GM12878 (cell line): ENCODE measurements at regions not wholly inside any gene's neighbourhood (a gene's known extent, or its start where the extent isn't known, plus 50 kb on each side); places are given as distances from the start of the nearest gene placed in this dataset.
"Not testable (repeated sequence)": the region's sequence is repeated elsewhere in the genome, so short reads cannot be mapped to it uniquely, and the experiment has no call there.

Experiments
- ATAC-seq: fragments of 200-7000 bp; cut with Tn5 transposase; 3 replicates; pipeline ENCODE4 v1.9.1; 2020; ENCODE audit warnings: mild to moderate bottlenecking, moderate library complexity
- BruUV-seq: library from RNA; stranded (reverse); fragments of 400-500 nt; replicated peaks from 2 replicates; lab custom pipeline; 2021; lab: Mats Ljungman, UMichigan
- CTCF ChIA-PET: fragments of 300-600 bp; sonication (Branson Sonifier 250); formaldehyde crosslinking; extraction: SDS; loops from one replicate; lab custom pipeline; 2021; ENCODE audit warnings: inconsistent platforms; lab: Yijun Ruan, JAX
- POLR2A ChIA-PET: fragments of 350-600 bp; formaldehyde crosslinking; extraction: SDS; loops from one replicate; lab custom pipeline; 2021; ENCODE audit warnings: inconsistent platforms; lab: Charles Lee
- RAD21 ChIA-PET: fragments of 300-600 bp; sonication (Branson Sonifier 250); formaldehyde crosslinking; loops from one replicate; lab custom pipeline; 2023; ENCODE audit warnings: antibody characterized with exemption; ENCODE audit not compliant: unreplicated experiment; lab: Charles Lee
- SMC1A ChIA-PET: fragments of 300-600 bp; sonication (Branson Sonifier 250); formaldehyde crosslinking; loops from one replicate; lab custom pipeline; 2023; ENCODE audit not compliant: unreplicated experiment, uncharacterized antibody; lab: Charles Lee
- DNase-seq: peaks from one replicate; pipeline ENCODE4 v3.0.0-alpha.2; 2011; ENCODE audit warnings: low read depth, low spot score
- FAIRE-seq: peaks from 3 replicates; lab custom pipeline; 2011; peaks lifted over from hg19 to GRCh38; lab: Jason Lieb, UNC
- H2AFZ ChIP-seq: 2 replicates; pipeline ENCODE4 v1.6.0; 2011; ENCODE audit warnings: low read depth, low read length, control low read depth; ENCODE audit not compliant: control insufficient read depth
- H3K27ac ChIP-seq: 2 replicates; pipeline ENCODE4 v1.5.1; 2011; ENCODE audit warnings: control low read depth; ENCODE audit not compliant: control insufficient read depth, insufficient read depth
- H3K27me3 ChIP-seq, 2 experiments: replicated peaks in 1 of 2; 2 replicates each; pipeline versions ENCODE4 v1.6.0 to v1.6.1; 2011; ENCODE audit warnings: low read length in 1 of 2; ENCODE audit not compliant: control insufficient read depth in 2 of 2, insufficient read depth in 2 of 2
- H3K36me3 ChIP-seq, 2 experiments: 2 replicates each; pipeline ENCODE4 v1.5.1; 2011; ENCODE audit warnings: low read length in 1 of 2; ENCODE audit not compliant: control insufficient read depth in 2 of 2, insufficient read depth in 2 of 2
- H3K4me1 ChIP-seq: 2 replicates; pipeline ENCODE4 v1.6.1; 2011; ENCODE audit warnings: mild to moderate bottlenecking, low read length, moderate library complexity, mixed read lengths; ENCODE audit not compliant: control insufficient read depth, insufficient read depth
- H3K4me2 ChIP-seq: 2 replicates; pipeline ENCODE4 v1.6.0; 2011; ENCODE audit warnings: control low read depth; ENCODE audit not compliant: control insufficient read depth, insufficient read depth
- H3K4me3 ChIP-seq: fragments of 200-600 bp; sonication (generic); 2 replicates; pipeline ENCODE4 v1.5.1; 2016
- H3K79me2 ChIP-seq: 2 replicates; pipeline ENCODE4 v1.6.0; 2011; ENCODE audit warnings: low read length; ENCODE audit not compliant: control insufficient read depth, insufficient read depth
- H3K9ac ChIP-seq: 2 replicates; pipeline ENCODE4 v1.8.0; 2011; ENCODE audit warnings: low read length, control low read depth, mixed read lengths; ENCODE audit not compliant: control insufficient read depth, insufficient read depth
- H3K9me3 ChIP-seq: replicated peaks from 3 replicates; pipeline ENCODE4 v1.5.1; 2011; ENCODE audit warnings: mild to moderate bottlenecking, low read length; ENCODE audit not compliant: control insufficient read depth, insufficient read depth
- H4K20me1 ChIP-seq: 2 replicates; pipeline ENCODE4 v1.6.0; 2011; ENCODE audit not compliant: control insufficient read depth, insufficient read depth
- CBFB ChIP-seq: IDR thresholded peaks from 2 replicates; pipeline ENCODE4 v1.6.1; 2016; ENCODE audit warnings: antibody characterized with exemption, low read depth
- RB1 ChIP-seq: fragments of 450-650 bp; formaldehyde crosslinking; IDR thresholded peaks from 2 replicates; pipeline ENCODE4 v1.6.1; 2017; ENCODE audit warnings: mild to moderate bottlenecking, borderline replicate concordance
- WGBS: methylation state at CpG from one replicate; pipeline ENCODE4 v1.1.6; 2016; ENCODE audit warnings: low lambda C conversion rate; ENCODE audit not compliant: insufficient replicate concordance, insufficient coverage; ENCODE audit errors: missing lambda C conversion rate; 5-methylcytosine and 5-hydroxymethylcytosine counted together
- in situ Hi-C: fragments of 300-500 bp; cut with MboI; formaldehyde crosslinking; loops from 9 replicates; pipeline ENCODE4 v1.14.3; 2018; ENCODE audit warnings: mixed read lengths
- intact Hi-C: fragments of 100-400 bp; cut with micrococcal nuclease; formaldehyde crosslinking; loops from one replicate; pipeline ENCODE4 v1.14.2; 2022; ENCODE audit not compliant: unreplicated experiment
- TF ChIP-seq, protein P1 (sequence below): IDR thresholded peaks from 2 replicates; pipeline ENCODE4 v1.6.1; 2011; ENCODE audit warnings: borderline replicate concordance, low read depth, mild to moderate bottlenecking, moderate library complexity, low read length; ENCODE audit not compliant: insufficient read depth, poor library complexity, severe bottlenecking

DNA sequence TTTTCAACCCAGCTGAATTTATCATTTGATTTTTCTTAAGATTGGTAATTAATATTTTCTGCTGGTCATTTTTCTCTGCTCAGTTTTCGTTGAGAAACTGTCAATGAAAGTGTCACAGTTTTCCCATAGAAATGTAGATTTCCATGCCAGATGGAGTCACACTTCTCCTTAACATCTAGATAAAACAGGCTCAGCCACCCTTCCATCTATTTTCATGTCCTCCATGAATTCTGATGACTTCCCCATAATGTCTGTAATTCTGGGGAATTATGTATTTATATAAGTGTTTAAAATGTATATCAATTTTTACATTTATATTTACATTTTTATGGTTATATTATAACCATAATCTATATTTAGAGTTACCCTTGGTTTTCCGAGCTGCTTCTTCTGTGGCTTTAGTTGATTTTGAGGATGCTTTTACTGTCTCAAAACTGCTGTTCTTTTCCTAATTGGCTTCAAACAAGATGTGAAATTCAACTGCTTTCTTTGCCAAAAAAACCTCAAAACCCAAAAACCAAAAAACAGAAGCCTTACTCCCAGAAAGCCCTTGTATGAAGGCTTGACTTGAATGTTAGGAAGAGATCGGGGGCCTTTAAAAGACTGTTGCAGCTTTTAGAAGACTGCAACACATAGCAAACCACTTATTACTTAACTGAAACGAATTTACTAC is 95.4 kb upstream of the CDCA7L start:
- SMC1A ChIA-PET, result no interaction called here
- Histone ChIP-seq H3K9me3 (no peaks in the 10 kb centered on the region), H3K4me1 (no peaks in the 10 kb centered on the region), H3K4me2 (no peak overlapping the region), H2AFZ (no peak overlapping the region)
- TF ChIP-seq, protein P1, sequence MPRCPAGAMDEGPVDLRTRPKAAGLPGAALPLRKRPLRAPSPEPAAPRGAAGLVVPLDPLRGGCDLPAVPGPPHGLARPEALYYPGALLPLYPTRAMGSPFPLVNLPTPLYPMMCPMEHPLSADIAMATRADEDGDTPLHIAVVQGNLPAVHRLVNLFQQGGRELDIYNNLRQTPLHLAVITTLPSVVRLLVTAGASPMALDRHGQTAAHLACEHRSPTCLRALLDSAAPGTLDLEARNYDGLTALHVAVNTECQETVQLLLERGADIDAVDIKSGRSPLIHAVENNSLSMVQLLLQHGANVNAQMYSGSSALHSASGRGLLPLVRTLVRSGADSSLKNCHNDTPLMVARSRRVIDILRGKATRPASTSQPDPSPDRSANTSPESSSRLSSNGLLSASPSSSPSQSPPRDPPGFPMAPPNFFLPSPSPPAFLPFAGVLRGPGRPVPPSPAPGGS, result no peak
- TF ChIP-seq, all 136 proteins: peak for 0
- H3K9ac ChIP-seq, result no peak overlapping the region
- FAIRE-seq (no peak), DNase-seq (no peak), ATAC-seq (no peak)
- no peaks in the 10 kb centered on the region for H3K27me3 ChIP-seq
- WGBS, result 28% methylated on average over 4 of the region's 4 CpGs
- H3K27ac ChIP-seq, result no peak overlapping the region
- no peaks in the 10 kb centered on the region for H3K79me2 ChIP-seq
- ChIA-PET CTCF (no interaction called here), RAD21 (no interaction called here), POLR2A (no interaction called here)
- in situ Hi-C loops (no loop called here), intact Hi-C loops (no loop called here)
- H4K20me1 ChIP-seq, result no peaks in the 10 kb centered on the region
- no peak overlapping the region for H3K4me3 ChIP-seq
- H3K36me3 ChIP-seq, result no peaks in the 10 kb centered on the region
- no TSS peak for BruUV-seq

- in situ Hi-C loops, result no loop called here
- DNase-seq (no peak), ATAC-seq (no peak), FAIRE-seq (no peak)
- BruUV-seq, result no TSS peak
- Histone ChIP-seq H3K27ac (no peak overlapping the region), H3K79me2 (no peaks in the 10 kb centered on the region), H3K4me3 (no peak overlapping the region), H3K4me1 (no peaks in the 10 kb centered on the region), H4K20me1 (no peaks in the 10 kb centered on the region), H3K4me2 (no peak overlapping the region), H3K9me3 (no peaks in the 10 kb centered on the region), H3K36me3 (no peaks in the 10 kb centered on the region), H2AFZ (no peak overlapping the region), H3K9ac (no peak overlapping the region), H3K27me3 (no peaks in the 10 kb centered on the region)
- intact Hi-C loops, result no loop called here
- CTCF ChIA-PET, result no interaction called here
- POLR2A ChIA-PET, result no interaction called here
- RAD21 ChIA-PET, result no interaction called here
- no peak for TF ChIP-seq CBFB
- no peak for TF ChIP-seq RB1
- SMC1A ChIA-PET, result interaction anchor here (0.6 kb wide), 1 partner anchor 362 kb away, joined by 4 read pairs; no protein-coding TSS in a partner anchor
- WGBS, result 33% methylated on average over 1 of the region's 1 CpG
Observed at GRCh38 chr7:22039670-22040069, 94.0 kb upstream of the CDCA7L start.

DNA sequence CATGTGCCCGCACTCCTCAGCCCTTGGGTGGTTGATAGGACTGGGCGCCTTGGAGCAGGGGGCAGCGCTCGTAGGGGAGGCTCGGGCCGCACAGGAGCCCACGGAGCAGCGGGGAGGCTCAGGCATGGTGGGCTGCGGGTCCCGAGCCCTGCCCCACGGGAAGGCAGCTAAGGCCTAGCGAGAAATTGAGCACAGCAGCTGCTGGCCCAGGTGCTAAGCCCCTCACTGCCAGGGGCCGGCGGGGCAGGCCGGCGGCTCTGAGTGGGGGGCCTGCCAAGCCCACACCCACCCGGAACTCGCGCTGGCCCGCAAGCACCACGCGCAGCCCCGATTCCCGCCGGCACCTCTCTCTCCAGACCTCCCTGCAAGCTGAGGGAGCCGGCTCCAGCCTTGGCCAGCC is 86.7 kb upstream of the CDCA7L start:
- H3K27ac ChIP-seq, BruUV-seq, CTCF ChIA-PET, in situ Hi-C loops, POLR2A ChIA-PET, H3K4me2 ChIP-seq, intact Hi-C loops, SMC1A ChIA-PET, H3K9ac ChIP-seq, H3K4me3 ChIP-seq, DNase-seq, FAIRE-seq, H2AFZ ChIP-seq, ATAC-seq, H3K79me2 ChIP-seq, H3K36me3 ChIP-seq, H4K20me1 ChIP-seq, RAD21 ChIA-PET, H3K9me3 ChIP-seq, H3K27me3 ChIP-seq, H3K4me1 ChIP-seq: not testable (repeated sequence)
- 70% methylated on average over 26 of the region's 26 CpGs for WGBS
